ENCODE measurements at regions not wholly inside any gene's neighbourhood (a gene's known extent, or its start where the extent isn't known, plus 50 kb on each side); places are given as distances from the start of the nearest gene placed in this dataset.

DNA sequence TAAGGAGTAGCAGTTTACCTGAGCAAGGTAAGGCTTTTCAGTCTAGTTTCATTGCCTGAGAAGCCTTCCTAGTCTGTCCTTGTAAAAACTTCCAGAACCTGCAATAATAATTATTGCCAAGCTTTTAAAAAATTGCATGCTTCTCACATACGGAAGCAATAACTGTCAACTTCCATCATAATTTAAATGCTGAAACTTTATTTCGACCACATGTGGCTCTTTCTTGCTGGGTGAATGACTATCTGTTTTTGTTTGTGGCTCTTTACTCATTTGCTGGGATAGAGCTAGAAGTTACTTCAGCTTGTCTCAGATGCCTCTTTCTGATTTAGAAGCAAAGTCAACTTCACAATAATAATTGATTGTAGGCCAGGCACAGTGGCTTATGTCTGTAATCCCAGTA lies 95.9 kb upstream of the COL21A1 start:
- TF ChIP-seq SUZ12 (IDR thresholded peaks at IDR 0.05; ENCODE audit: extremely low read depth, insufficient read depth, insufficient read length) = no peak
- no peak for TF ChIP-seq ZNF274 (IDR thresholded peaks at IDR 0.05; ENCODE audit: low read depth, low read length)
